ENCODE measurements at regions not wholly inside any gene's neighbourhood (a gene's known extent, or its start where the extent isn't known, plus 50 kb on each side); places are given as distances from the start of the nearest gene placed in this dataset.
A peak's percentile ranks its signal among the peaks of the same experiment; 100 is the strongest.

DNA sequence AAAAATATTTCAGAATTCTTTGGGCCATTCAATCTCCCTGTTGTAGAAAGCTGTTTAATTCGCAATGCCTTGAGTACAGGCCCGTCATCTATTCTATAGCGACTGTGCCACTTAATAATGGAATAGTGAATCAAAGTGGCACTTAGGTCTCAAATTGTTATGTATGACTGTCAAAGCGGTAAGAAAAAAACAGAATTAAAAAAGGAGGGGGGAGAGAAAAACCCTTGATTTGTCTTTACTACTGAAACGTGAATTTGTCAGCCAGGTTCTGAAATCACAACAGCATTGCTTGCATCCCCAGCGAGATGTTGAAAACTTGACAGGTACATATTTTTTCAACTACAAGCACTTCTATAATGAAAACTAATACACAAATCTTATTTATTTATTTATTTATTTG, 320.9 kb downstream of the TFEC start:
- Histone ChIP-seq H3K79me2 (replicated peaks; ENCODE audit: insufficient read depth, low read length) (no peaks in the 10 kb centered on the region), H3K9ac (ENCODE audit: low read length) (no peak overlapping the region), H4K20me1 (ENCODE audit: insufficient read depth) (no peaks in the 10 kb centered on the region), H2AFZ (ENCODE audit: low read depth, low read length) (no peak overlapping the region), H3K27ac (ENCODE audit: low read length) (no peak overlapping the region), H3K36me3 (ENCODE audit: insufficient read depth, low read length) (no peaks in the 10 kb centered on the region), H3K9me2 (ENCODE audit: insufficient read depth, low read length) (no peaks in the 10 kb centered on the region), H3K4me2 (ENCODE audit: low read length) (no peak overlapping the region), H3F3A (ENCODE audit: insufficient read depth, low read length, poor library complexity, severe bottlenecking) (peaks cover 9% of the 10 kb centered on the region), H3K27me3 (ENCODE audit: insufficient read depth, low read depth, low read length) (no peaks in the 10 kb centered on the region), H3K4me3 (ENCODE audit: low read length) (no peak overlapping the region), H3K9me3 (ENCODE audit: low read length) (no peaks in the 10 kb centered on the region)
- TF ChIP-seq, protein P1, sequence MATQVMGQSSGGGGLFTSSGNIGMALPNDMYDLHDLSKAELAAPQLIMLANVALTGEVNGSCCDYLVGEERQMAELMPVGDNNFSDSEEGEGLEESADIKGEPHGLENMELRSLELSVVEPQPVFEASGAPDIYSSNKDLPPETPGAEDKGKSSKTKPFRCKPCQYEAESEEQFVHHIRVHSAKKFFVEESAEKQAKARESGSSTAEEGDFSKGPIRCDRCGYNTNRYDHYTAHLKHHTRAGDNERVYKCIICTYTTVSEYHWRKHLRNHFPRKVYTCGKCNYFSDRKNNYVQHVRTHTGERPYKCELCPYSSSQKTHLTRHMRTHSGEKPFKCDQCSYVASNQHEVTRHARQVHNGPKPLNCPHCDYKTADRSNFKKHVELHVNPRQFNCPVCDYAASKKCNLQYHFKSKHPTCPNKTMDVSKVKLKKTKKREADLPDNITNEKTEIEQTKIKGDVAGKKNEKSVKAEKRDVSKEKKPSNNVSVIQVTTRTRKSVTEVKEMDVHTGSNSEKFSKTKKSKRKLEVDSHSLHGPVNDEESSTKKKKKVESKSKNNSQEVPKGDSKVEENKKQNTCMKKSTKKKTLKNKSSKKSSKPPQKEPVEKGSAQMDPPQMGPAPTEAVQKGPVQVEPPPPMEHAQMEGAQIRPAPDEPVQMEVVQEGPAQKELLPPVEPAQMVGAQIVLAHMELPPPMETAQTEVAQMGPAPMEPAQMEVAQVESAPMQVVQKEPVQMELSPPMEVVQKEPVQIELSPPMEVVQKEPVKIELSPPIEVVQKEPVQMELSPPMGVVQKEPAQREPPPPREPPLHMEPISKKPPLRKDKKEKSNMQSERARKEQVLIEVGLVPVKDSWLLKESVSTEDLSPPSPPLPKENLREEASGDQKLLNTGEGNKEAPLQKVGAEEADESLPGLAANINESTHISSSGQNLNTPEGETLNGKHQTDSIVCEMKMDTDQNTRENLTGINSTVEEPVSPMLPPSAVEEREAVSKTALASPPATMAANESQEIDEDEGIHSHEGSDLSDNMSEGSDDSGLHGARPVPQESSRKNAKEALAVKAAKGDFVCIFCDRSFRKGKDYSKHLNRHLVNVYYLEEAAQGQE (IDR thresholded peaks at IDR 0.05; ENCODE audit: borderline replicate concordance) = no peak
- no peak for TF ChIP-seq SMC3 (conservative IDR thresholded peaks at IDR 0.05; ENCODE audit: poor library complexity)
- peak; percentile 89 for TF ChIP-seq EP300 (conservative IDR thresholded peaks at IDR 0.05; ENCODE audit: poor library complexity, severe bottlenecking)
- peak; percentile 60 for TF ChIP-seq POLR2AphosphoS5 (IDR thresholded peaks at IDR 0.05)

DNA sequence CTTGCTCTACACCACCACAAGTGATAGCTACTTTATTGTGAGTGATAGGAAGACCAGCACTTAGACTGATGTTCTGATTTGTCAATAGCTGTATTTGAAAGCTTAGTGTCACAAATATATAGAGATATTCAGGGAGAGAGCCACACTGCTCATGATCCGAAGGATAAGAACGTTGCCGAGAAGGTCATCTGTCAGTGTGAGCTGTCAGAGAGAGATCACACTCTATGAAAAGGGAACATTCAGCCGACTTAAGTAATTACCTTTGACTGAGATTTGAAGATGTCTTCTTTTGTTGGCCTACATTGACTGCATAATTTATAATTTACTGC, 322.6 kb downstream of the TFEC start:
- Histone ChIP-seq H3K4me2 (ENCODE audit: low read length) (peak overlapping the region; percentile 32), H3K9me2 (ENCODE audit: insufficient read depth, low read length) (no peaks in the 10 kb centered on the region), H3K27ac (ENCODE audit: low read length) (peak overlapping the region; percentile 47), H3F3A (ENCODE audit: insufficient read depth, low read length, poor library complexity, severe bottlenecking) (peaks cover 9% of the 10 kb centered on the region), H3K4me3 (ENCODE audit: low read length) (peak overlapping the region; percentile 49), H3K9me3 (ENCODE audit: low read length) (no peaks in the 10 kb centered on the region), H4K20me1 (ENCODE audit: insufficient read depth) (no peaks in the 10 kb centered on the region), H2AFZ (ENCODE audit: low read depth, low read length) (no peak overlapping the region), H3K79me2 (replicated peaks; ENCODE audit: insufficient read depth, low read length) (no peaks in the 10 kb centered on the region), H3K36me3 (ENCODE audit: insufficient read depth, low read length) (no peaks in the 10 kb centered on the region), H3K9ac (ENCODE audit: low read length) (no peak overlapping the region), H3K27me3 (ENCODE audit: insufficient read depth, low read depth, low read length) (no peaks in the 10 kb centered on the region)
- TF ChIP-seq TAF1 (IDR thresholded peaks at IDR 0.05; ENCODE audit: low read depth) (no peak), EP300 (conservative IDR thresholded peaks at IDR 0.05; ENCODE audit: poor library complexity, severe bottlenecking) (peak; percentile 90), SMC3 (conservative IDR thresholded peaks at IDR 0.05; ENCODE audit: poor library complexity) (no peak), RAD21 (conservative IDR thresholded peaks at IDR 0.05) (no peak), POLR2AphosphoS5 (IDR thresholded peaks at IDR 0.05) (no peak)
- TF ChIP-seq, protein P1 (IDR thresholded peaks at IDR 0.05; ENCODE audit: borderline replicate concordance) = no peak

Measured in neural cell (in vitro differentiated cells).